ENCODE measurements at regions not wholly inside any gene's neighbourhood (a gene's known extent, or its start where the extent isn't known, plus 50 kb on each side); places are given as distances from the start of the nearest gene placed in this dataset.

DNA sequence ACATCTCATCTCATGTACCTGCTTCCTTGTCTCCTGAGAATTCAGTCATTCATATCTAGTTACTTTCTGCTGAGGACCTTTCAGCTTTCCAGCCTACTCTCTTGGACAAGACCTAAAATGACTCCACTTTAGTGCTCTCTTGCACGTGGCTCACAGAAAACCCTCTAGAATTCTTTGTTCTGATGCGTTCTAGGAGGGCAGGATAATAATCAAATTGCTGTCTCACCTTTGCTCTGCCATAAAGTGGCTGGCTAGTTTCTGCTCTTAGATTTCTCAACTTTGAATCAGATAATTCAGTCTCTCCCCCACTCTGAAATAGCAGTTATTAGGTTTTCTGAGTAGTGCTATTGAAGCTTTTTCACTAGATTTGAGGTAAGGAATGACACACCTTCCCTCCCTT, 429.5 kb upstream of the FBXO33 start:
- TF ChIP-seq, protein P1, sequence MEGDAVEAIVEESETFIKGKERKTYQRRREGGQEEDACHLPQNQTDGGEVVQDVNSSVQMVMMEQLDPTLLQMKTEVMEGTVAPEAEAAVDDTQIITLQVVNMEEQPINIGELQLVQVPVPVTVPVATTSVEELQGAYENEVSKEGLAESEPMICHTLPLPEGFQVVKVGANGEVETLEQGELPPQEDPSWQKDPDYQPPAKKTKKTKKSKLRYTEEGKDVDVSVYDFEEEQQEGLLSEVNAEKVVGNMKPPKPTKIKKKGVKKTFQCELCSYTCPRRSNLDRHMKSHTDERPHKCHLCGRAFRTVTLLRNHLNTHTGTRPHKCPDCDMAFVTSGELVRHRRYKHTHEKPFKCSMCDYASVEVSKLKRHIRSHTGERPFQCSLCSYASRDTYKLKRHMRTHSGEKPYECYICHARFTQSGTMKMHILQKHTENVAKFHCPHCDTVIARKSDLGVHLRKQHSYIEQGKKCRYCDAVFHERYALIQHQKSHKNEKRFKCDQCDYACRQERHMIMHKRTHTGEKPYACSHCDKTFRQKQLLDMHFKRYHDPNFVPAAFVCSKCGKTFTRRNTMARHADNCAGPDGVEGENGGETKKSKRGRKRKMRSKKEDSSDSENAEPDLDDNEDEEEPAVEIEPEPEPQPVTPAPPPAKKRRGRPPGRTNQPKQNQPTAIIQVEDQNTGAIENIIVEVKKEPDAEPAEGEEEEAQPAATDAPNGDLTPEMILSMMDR (IDR thresholded peaks at IDR 0.05): no peak
- TF ChIP-seq POLR2A (IDR thresholded peaks at IDR 0.05): no peak
